ENCODE measurements at regions not wholly inside any gene's neighbourhood (a gene's known extent, or its start where the extent isn't known, plus 50 kb on each side); places are given as distances from the start of the nearest gene placed in this dataset.

- H3K4me1 ChIP-seq = no peaks in the 10 kb centered on the region
- no peak for ATAC-seq
- intact Hi-C loops (cut with DNase I) = no loop called here
- DNase-seq = no peak
- TF ChIP-seq, protein P1, sequence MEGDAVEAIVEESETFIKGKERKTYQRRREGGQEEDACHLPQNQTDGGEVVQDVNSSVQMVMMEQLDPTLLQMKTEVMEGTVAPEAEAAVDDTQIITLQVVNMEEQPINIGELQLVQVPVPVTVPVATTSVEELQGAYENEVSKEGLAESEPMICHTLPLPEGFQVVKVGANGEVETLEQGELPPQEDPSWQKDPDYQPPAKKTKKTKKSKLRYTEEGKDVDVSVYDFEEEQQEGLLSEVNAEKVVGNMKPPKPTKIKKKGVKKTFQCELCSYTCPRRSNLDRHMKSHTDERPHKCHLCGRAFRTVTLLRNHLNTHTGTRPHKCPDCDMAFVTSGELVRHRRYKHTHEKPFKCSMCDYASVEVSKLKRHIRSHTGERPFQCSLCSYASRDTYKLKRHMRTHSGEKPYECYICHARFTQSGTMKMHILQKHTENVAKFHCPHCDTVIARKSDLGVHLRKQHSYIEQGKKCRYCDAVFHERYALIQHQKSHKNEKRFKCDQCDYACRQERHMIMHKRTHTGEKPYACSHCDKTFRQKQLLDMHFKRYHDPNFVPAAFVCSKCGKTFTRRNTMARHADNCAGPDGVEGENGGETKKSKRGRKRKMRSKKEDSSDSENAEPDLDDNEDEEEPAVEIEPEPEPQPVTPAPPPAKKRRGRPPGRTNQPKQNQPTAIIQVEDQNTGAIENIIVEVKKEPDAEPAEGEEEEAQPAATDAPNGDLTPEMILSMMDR (IDR thresholded peaks at IDR 0.05) = no peak
- no peak overlapping the region for H3K27ac ChIP-seq
- no peak for FAIRE-seq
- no peak overlapping the region for H3K4me3 ChIP-seq
- H3K36me3 ChIP-seq = no peaks in the 10 kb centered on the region
- 70 to 86% methylated on average over 1 of the region's 1 CpG for WGBS, 2 donors
- H3K27me3 ChIP-seq = no peaks in the 10 kb centered on the region
- H3K9me3 ChIP-seq = no peaks in the 10 kb centered on the region
Measured at GRCh38 chr12:91533366-91533765, 350.7 kb upstream of the DCN start.

GRCh38 chr12:91529829-91530228, 347.2 kb upstream of the DCN start:
- Histone ChIP-seq H3K27me3 (no peaks in the 10 kb centered on the region), H3K4me1 (no peaks in the 10 kb centered on the region), H3K36me3 (no peaks in the 10 kb centered on the region), H3K9me3 (no peaks in the 10 kb centered on the region), H3K4me3 (no peak overlapping the region), H3K27ac (no peak overlapping the region)
- no peak for DNase-seq
- intact Hi-C loops (cut with DNase I) = no loop called here
- FAIRE-seq = no peak
- WGBS, 2 donors = 79 to 88% methylated on average over 1 of the region's 1 CpG
- ATAC-seq = no peak
- TF ChIP-seq, protein P1 (IDR thresholded peaks at IDR 0.05) = no peak

GRCh38 chr12:91523831-91524230, 341.2 kb upstream of the DCN start:
- H3K4me1 ChIP-seq = no peaks in the 10 kb centered on the region
- no peak for FAIRE-seq
- DNase-seq = no peak
- TF ChIP-seq, protein P1 (IDR thresholded peaks at IDR 0.05) = no peak
- no peaks in the 10 kb centered on the region for H3K36me3 ChIP-seq
- no peaks in the 10 kb centered on the region for H3K27me3 ChIP-seq
- no peak for ATAC-seq
- H3K9me3 ChIP-seq = no peaks in the 10 kb centered on the region
- H3K27ac ChIP-seq = no peak overlapping the region
- no peak overlapping the region for H3K4me3 ChIP-seq
- 69 to 81% methylated on average over 4 of the region's 4 CpGs for WGBS, 2 donors
- intact Hi-C loops (cut with DNase I) = no loop called here

GRCh38 chr12:91516695-91517047, 334.1 kb upstream of the DCN start:
- ATAC-seq = no peak
- Histone ChIP-seq H3K27ac (no peak overlapping the region), H3K27me3 (no peaks in the 10 kb centered on the region), H3K4me1 (peaks cover 0 to 6% (median 0%) of the 10 kb centered on the region in 3 donors), H3K36me3 (no peaks in the 10 kb centered on the region), H3K4me3 (no peak overlapping the region), H3K9me3 (no peaks in the 10 kb centered on the region)
- FAIRE-seq = no peak
- TF ChIP-seq, protein P1 (IDR thresholded peaks at IDR 0.05) = no peak
- DNase-seq = no peak
- intact Hi-C loops (cut with DNase I) = no loop called here

DNA sequence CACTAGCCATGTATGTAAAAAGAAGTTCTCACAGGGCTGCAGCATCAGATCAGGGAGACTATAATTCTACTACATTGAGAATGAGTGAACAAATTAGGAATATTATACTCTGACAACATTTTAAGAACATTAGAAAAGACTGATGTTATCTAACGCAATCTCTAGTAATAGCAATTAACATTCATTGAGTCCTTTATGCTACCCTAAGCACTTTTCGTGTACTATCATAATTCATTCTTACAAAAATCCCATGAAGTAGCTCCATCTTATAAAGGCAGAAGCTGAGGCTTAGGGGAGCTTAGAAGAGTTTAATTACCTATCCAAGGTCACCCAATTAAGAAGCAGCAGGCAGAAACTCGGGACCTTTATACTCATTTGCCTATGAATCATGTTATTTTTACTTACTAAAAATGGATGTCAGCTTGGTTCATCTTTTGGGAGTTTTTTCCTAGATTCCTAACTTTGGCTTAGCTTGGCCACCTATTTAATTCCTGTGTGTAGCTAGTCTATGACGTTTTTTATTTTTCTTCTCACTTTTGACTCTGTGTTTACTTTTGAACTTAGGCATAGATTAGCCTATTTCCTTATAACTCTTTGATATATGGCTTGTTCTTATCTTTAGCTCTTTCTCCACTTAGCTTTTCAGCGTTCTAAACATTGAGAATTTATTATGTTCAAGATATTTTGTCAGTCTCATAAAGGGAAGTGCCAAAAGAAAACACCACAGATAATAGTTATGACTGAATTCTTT, 333.5 kb upstream of the DCN start:
- Histone ChIP-seq H3K36me3 (no peaks in the 10 kb centered on the region), H3K9me3 (no peaks in the 10 kb centered on the region), H3K27ac (no peak overlapping the region), H3K27me3 (no peaks in the 10 kb centered on the region), H3K4me1 (peaks cover 0 to 6% (median 0%) of the 10 kb centered on the region in 3 donors), H3K4me3 (no peak overlapping the region)
- peak; percentile 49 for FAIRE-seq
- intact Hi-C loops (cut with DNase I) = no loop called here
- 36 to 40% methylated on average over 5 of the region's 5 CpGs for WGBS, 2 donors
- no peak for DNase-seq
- TF ChIP-seq, protein P1 (IDR thresholded peaks at IDR 0.05) = no peak
- ATAC-seq = peak in 3 of 4 donors; percentile 38 to 54 (median 51)

All from pancreas (tissue), 10 donors.